ENCODE measurements at regions not wholly inside any gene's neighbourhood (a gene's known extent, or its start where the extent isn't known, plus 50 kb on each side); places are given as distances from the start of the nearest gene placed in this dataset.

GRCh38 chr3:127068871-127069270 lies 86.0 kb downstream of the PLXNA1 start:
- Histone ChIP-seq H4K20me1 (ENCODE audit: insufficient read depth, low read length) (no peaks in the 10 kb centered on the region), H3K4me3 (replicated peaks in 1 of 3; ENCODE audit: insufficient read depth in 1 of 3, low read depth in 2 of 3, low read length in 3 of 3) (no peak overlapping the region), H3K4me1 (ENCODE audit: insufficient read depth, low read length) (no peaks in the 10 kb centered on the region), H2AFZ (ENCODE audit: low read length) (no peak overlapping the region), H3K4me2 (ENCODE audit: low read depth, low read length) (no peak overlapping the region), H3K27ac (ENCODE audit: extremely low read length, insufficient read depth, low read length) (no peak overlapping the region), H3K9ac (ENCODE audit: insufficient read depth, low read depth, low read length) (no peak overlapping the region), H3K9me3 (ENCODE audit: low read length) (no peaks in the 10 kb centered on the region), H3K79me2 (ENCODE audit: insufficient read depth, low read length) (no peaks in the 10 kb centered on the region), H3K27me3 (ENCODE audit: control insufficient read depth in 1 of 2, insufficient read depth in 2 of 2, low read length in 2 of 2) (peaks cover 10 to 76% of the 10 kb centered on the region in 2 experiments), H3K36me3 (replicated peaks in 1 of 2; ENCODE audit: control insufficient read depth in 1 of 2, insufficient read depth in 2 of 2, low read length in 2 of 2) (no peaks in the 10 kb centered on the region)
- POLR2A ChIA-PET = no interaction called here
- intact Hi-C loops (cut with micrococcal nuclease; ENCODE audit: unreplicated experiment) (no loop called here), in situ Hi-C loops (cut with HindIII; ENCODE audit: extremely low pct_ligation_motif_present, low pct_unique_long_range_greater_than_20kb) (no loop called here)
- TF ChIP-seq ZSCAN22 (CRISPR knock-in tag; IDR thresholded peaks at IDR 0.05) (no peak), KDM5B (CRISPR knock-in tag; IDR thresholded peaks at IDR 0.05; ENCODE audit: borderline replicate concordance) (no peak), USF2 (IDR thresholded peaks at IDR 0.05; ENCODE audit: low read depth, low read length) (no peak), USF2 (CRISPR knock-in tag; IDR thresholded peaks at IDR 0.05; ENCODE audit: borderline replicate concordance) (no peak), FOSL1 (CRISPR knock-in tag; IDR thresholded peaks at IDR 0.05; ENCODE audit: borderline replicate concordance) (no peak)
- ATAC-seq (no peak), FAIRE-seq (no peak), DNase-seq (ENCODE audit: low spot score) (no peak)
- no TSS peak for BruUV-seq (replicated peaks)
- CTCF ChIA-PET (ENCODE audit: low intra/inter-chr PET ratio, low total read pairs) = no interaction called here
- WGBS (ENCODE audit: low lambda C conversion rate) = 52% methylated on average over 6 of the region's 9 CpGs

- H3K4me1 ChIP-seq (ENCODE audit: insufficient read depth, low read length) = no peaks in the 10 kb centered on the region
- CTCF ChIA-PET (ENCODE audit: low intra/inter-chr PET ratio, low total read pairs) = no interaction called here
- no peaks in the 10 kb centered on the region for H3K9me3 ChIP-seq (ENCODE audit: low read length)
- no peaks in the 10 kb centered on the region for H4K20me1 ChIP-seq (ENCODE audit: insufficient read depth, low read length)
- intact Hi-C loops (cut with micrococcal nuclease; ENCODE audit: unreplicated experiment) = no loop called here
- DNase-seq (ENCODE audit: low spot score) (no peak), ATAC-seq (no peak; the same call in 2 of the 3 replicates), FAIRE-seq (no peak)
- no peaks in the 10 kb centered on the region for H3K79me2 ChIP-seq (ENCODE audit: insufficient read depth, low read length)
- H3K9ac ChIP-seq (ENCODE audit: insufficient read depth, low read depth, low read length) = no peak overlapping the region
- H3K27ac ChIP-seq (ENCODE audit: extremely low read length, insufficient read depth, low read length) = no peak overlapping the region
- no peaks in the 10 kb centered on the region for H3K36me3 ChIP-seq (replicated peaks in 1 of 2; ENCODE audit: control insufficient read depth in 1 of 2, insufficient read depth in 2 of 2, low read length in 2 of 2)
- peaks cover 11 to 71% of the 10 kb centered on the region in 2 experiments for H3K27me3 ChIP-seq (ENCODE audit: control insufficient read depth in 1 of 2, insufficient read depth in 2 of 2, low read length in 2 of 2)
- WGBS (ENCODE audit: low lambda C conversion rate) = 28% methylated on average over 5 of the region's 14 CpGs
- no peak overlapping the region for H3K4me3 ChIP-seq (replicated peaks in 1 of 3; ENCODE audit: insufficient read depth in 1 of 3, low read depth in 2 of 3, low read length in 3 of 3)
- in situ Hi-C loops (cut with HindIII; ENCODE audit: extremely low pct_ligation_motif_present, low pct_unique_long_range_greater_than_20kb) = no loop called here
- no peak overlapping the region for H2AFZ ChIP-seq (ENCODE audit: low read length)
- no TSS peak for BruUV-seq (replicated peaks)
- H3K4me2 ChIP-seq (ENCODE audit: low read depth, low read length) = no peak overlapping the region
- no peak for TF ChIP-seq ZNF773 (CRISPR knock-in tag; IDR thresholded peaks at IDR 0.05; ENCODE audit: borderline replicate concordance)
- no peak for TF ChIP-seq RFX3 (CRISPR knock-in tag; IDR thresholded peaks at IDR 0.05)
- TF ChIP-seq ZNF138 (CRISPR knock-in tag; IDR thresholded peaks at IDR 0.05; ENCODE audit: low read depth) = no peak
- TF ChIP-seq IKZF1 (IDR thresholded peaks at IDR 0.05) = no peak
- TF ChIP-seq HNRNPUL1 (IDR thresholded peaks at IDR 0.05; ENCODE audit: low read depth, low read length) = no peak
- no peak for TF ChIP-seq SP1 (IDR thresholded peaks at IDR 0.05)
- no peak for TF ChIP-seq SP1 (CRISPR knock-in tag; IDR thresholded peaks at IDR 0.05)
- TF ChIP-seq FOXJ3 (CRISPR knock-in tag; IDR thresholded peaks at IDR 0.05; ENCODE audit: borderline replicate concordance) = no peak
- no peak for TF ChIP-seq MLLT10 (CRISPR knock-in tag; IDR thresholded peaks at IDR 0.05)
- no peak for TF ChIP-seq ZNF569 (CRISPR knock-in tag; IDR thresholded peaks at IDR 0.05; ENCODE audit: borderline replicate concordance)
- POLR2A ChIA-PET = no interaction called here
Measured at GRCh38 chr3:127069814-127070440, 87.0 kb downstream of the PLXNA1 start.
